GM21528 (cell line): ENCODE measurements at regions not wholly inside any gene's neighbourhood (a gene's known extent, or its start where the extent isn't known, plus 50 kb on each side); places are given as distances from the start of the nearest gene placed in this dataset.

Experiments used
- ATAC-seq: cut with Tn5 transposase; IDR thresholded peaks from one replicate; pipeline ENCODE4 v1.9.1; 2021; ENCODE audit warnings: mild to moderate bottlenecking, moderate library complexity; ENCODE audit not compliant: unreplicated experiment, low FRiP score

DNA sequence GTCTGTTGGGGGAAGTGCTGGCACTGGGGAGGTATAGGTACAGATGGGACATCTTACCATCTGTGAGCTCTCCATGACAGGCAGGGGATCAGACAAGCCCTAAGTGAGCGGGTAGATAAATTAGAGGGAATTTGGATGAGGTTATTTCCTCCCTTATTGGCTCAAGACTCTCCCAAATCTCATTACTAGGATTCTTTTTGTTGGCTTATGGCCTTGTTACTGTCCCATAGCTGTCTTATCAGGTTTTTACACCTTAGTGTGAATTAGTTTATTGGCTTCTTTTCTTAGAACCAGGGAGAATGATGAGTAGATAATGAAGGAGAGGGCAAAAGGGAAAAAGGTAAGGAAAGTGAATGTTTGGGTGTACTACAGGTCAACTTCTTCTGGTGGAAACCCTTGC, 191.1 kb upstream of the PRICKLE1 start:
- no peak for ATAC-seq

- ATAC-seq: no peak
Measured at GRCh38 chr12:42779186-42779859, 189.8 kb upstream of the PRICKLE1 start.

DNA sequence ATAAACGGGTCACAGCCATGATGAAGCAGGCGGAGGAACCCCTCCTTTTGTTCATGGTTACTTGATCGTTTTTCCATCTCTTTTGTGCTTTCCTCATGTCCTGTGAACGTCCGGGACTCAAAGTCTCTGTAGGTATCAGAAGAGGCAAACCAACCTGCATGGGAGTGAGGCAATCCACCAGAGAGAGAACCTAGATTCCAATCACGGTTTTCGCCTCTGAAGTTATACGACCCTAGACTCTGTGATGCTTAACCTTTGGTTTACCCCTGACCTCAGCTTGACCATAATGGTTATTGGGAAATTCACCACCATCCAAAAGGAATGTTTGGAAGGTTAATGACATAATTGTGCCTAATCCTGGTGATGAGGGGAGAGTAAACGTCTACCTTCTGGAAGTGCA, 186.8 kb upstream of the PRICKLE1 start:
- ATAC-seq: no peak

DNA sequence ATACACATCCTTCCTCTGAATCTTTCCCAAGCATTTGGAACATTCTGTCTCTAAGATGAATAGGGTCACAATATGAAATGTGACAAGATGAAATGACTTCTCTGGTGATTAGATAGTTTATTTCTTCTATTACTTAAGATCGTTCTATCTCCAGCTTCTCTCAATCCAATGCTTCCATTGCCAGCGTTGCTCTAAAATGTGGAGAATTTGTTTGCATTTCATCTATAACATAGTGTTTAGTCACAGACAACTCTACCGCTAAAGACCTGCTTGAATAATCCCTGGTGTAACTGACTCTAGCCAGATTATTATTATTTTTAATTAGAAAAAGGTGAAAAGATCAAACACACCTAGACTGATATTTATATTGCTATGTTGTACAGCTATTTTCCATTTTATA, 184.7 kb upstream of the PRICKLE1 start:
- ATAC-seq: no peak

DNA sequence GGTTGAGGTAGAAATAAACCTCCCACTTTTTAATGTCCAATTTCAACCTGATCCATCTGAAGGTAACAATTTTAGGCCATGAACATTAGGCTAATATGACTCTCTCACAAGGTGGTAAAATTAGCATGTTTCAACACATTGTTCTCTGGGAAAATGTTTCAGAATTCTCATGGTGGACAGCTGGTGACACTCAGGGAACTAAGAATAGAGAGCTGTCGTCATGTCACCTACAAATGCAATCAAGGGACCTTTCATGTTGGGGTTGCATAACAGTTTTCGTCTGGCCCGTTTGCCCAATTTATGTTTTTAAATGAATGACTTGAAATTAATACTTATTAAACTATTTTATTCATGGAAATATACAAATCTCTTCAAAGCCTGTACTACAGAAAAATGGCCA, 180.7 kb upstream of the PRICKLE1 start:
- no peak for ATAC-seq

GRCh38 chr12:42769455-42769854, 179.9 kb upstream of the PRICKLE1 start:
- no peak for ATAC-seq

- no peak for ATAC-seq
Measured at GRCh38 chr12:42767998-42768397, 178.5 kb upstream of the PRICKLE1 start.

DNA sequence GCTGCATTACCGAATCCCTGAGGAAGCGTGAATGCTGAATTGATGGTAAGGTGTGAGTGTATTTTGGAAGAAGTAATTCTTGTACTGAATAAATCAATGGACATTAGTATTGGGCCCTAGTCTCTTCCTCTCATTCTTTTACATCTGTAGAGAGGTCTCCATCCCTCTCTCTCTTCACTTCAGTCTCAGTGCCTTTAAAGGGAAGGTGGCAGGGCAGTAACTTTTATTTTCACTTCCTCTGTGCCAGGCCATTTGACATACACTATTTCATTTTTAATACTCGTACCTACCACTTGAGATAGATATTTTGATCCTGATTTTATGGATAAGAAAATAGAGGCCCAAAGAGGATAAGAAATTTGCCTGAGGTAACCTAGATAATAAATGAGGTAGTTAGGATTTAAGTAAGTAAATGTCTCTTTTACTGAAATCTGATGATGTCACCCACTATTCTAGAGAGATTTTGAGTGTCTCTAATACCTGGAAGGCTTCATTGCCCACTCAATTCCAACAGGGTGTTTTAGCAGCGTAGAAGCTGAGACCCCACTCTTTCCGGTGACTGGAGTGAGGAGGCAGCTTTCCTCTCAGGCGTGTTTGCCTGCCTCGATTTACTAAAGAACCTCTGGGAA, 177.9 kb upstream of the PRICKLE1 start:
- no peak for ATAC-seq

- no peak for ATAC-seq
Measured at GRCh38 chr12:42766754-42767153, 177.2 kb upstream of the PRICKLE1 start.

DNA sequence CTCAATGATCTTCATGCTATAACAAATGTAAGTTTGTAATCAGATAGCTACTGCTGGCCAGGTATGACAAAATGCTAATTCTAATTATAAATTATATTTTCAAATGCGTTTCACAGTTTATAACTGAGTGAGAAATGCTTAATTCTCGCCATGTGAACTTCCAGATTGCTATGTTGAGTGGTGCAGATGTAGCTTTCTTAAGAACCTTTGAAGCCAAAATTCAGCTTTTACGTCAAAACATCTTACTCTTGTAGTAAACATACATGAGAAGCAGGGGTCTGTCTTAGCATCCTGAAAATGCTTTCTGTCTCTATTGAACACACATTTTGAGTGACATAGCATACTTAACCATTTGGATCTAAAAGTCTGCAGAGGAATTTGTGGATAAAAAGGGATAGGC, 176.5 kb upstream of the PRICKLE1 start:
- no peak for ATAC-seq

DNA sequence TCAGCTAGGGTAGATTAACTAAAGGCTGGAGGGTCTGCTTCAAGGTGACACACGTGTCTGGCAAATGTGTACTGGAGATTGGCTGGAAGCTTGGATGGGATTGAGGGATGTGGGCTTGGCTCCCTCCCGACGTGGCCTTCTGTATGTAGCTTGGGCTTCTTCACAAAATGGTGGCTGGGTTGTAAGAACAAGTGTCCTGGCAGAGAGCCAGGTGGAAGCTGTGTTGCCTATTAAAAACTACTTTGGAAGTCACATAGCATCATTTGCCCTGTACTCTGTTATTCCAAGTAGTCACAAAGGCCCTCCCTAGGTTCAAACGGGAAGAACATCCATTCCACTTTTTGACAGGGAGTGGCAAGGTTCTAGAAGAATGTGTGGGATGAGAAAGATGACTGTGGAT, 174.1 kb upstream of the PRICKLE1 start:
- no peak for ATAC-seq

- ATAC-seq: peak; percentile 19
Measured at GRCh38 chr12:42762395-42762925, 172.9 kb upstream of the PRICKLE1 start.

- no peak for ATAC-seq
Measured at GRCh38 chr12:42761601-42762350, 172.2 kb upstream of the PRICKLE1 start.

- ATAC-seq: no peak
Measured at GRCh38 chr12:42761086-42761485, 171.5 kb upstream of the PRICKLE1 start.

DNA sequence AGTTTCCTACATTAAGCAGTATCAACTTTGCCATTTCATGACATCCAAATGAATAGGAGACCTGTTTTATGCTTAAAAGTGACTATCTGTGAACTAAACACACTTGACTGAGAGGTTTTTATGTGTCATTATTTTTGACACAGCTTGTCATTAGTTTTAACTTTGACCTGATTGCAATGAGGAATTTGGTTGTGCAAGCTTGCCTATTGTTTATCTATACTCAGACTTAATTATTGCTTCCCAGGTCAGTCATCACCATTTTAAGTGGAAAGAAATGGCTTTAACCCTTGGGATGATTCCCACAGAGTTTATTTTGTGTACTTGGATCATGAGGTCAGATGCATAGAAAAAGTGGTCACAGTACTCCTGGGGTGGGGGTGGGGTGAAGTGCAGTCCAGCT, 171.0 kb upstream of the PRICKLE1 start:
- ATAC-seq: no peak

DNA sequence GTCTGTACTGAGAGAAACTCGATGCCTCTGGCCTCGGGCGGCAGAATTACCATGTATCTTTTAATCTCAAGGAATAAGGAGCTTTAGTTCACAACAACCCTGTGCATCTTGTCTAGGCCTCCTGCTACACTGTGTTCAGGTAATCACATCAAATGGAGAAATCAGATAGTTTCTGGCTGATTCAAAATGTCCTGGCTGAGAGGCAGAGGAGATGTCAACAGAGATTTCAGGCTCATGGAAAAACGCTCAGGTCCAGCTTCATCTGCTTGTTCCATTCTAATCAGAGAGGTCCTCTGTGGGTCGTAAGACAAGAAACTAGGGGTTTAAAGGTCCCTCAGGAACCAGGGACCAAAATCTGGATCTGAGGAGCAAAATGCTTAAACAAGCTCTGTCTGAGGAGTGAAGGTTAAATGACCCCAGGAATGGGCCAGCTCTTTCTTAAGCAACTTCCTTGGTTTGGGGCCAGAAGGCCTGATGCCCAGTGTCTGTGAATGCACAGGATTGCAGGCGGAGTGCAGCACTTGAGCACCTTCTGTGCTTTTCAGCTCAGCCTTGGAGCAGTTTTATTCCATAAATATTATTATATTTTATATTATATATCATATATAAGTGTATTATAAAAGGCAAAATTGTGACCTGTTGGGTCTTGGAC, 170.2 kb upstream of the PRICKLE1 start:
- no peak for ATAC-seq

- ATAC-seq: no peak
Measured at GRCh38 chr12:42758806-42759205, 169.3 kb upstream of the PRICKLE1 start.

- ATAC-seq: no peak
Measured at GRCh38 chr12:42757624-42758119, 168.1 kb upstream of the PRICKLE1 start.

- no peak for ATAC-seq
Measured at GRCh38 chr12:42756841-42757623, 167.5 kb upstream of the PRICKLE1 start.

DNA sequence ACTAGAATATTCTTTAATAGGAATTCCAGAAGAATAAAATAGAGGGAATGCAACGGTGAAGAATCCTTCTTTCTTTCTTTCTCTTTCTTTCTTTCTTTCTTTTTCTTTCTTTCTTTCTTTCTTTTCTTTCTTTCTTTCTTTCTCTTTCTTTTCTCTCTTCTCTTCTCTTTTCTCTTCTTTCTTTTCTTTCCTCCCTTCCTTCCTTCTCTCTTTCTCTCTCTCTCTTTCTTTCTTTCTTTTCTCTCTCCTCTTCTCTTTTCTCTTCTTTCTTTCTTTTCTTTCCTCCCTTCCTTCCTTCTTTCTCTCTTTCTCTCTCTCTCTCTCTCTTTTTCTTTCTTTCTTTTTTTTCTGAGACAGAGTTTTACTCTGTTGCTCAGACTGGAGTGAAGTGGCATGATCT, 160.8 kb upstream of the PRICKLE1 start:
- no peak for ATAC-seq
